HL-60 (cell line): ENCODE measurements at regions not wholly inside any gene's neighbourhood (a gene's known extent, or its start where the extent isn't known, plus 50 kb on each side); places are given as distances from the start of the nearest gene placed in this dataset.

Experiments
- DNase-seq, 2 experiments: peaks; one replicate each; pipeline ENCODE4 v3.0.0-alpha.2; 2010 to 2020; ENCODE audit warnings: low read depth in 1 of 2, low spot score in 1 of 2
- H3K27ac ChIP-seq: fragments of 250-450 bp; sonication (Bioruptor Pico); replicated peaks from 2 replicates; pipeline ENCODE4 v1.5.1; 2020; ENCODE audit warnings: mild to moderate bottlenecking, moderate library complexity
- H3K27me3 ChIP-seq: fragments of 250-450 bp; sonication (Bioruptor Pico); 2 replicates; pipeline ENCODE4 v1.5.1; 2021; ENCODE audit warnings: mild to moderate bottlenecking, moderate library complexity; ENCODE audit not compliant: insufficient read depth, poor library complexity, severe bottlenecking
- H3K4me3 ChIP-seq: replicated peaks from 2 replicates; pipeline ENCODE4 v1.5.1; 2011; ENCODE audit warnings: mild to moderate bottlenecking, control low read depth, low read length; ENCODE audit not compliant: insufficient read depth
- GABPA ChIP-seq: IDR thresholded peaks from 2 replicates; pipeline ENCODE4 v1.6.1; 2012; ENCODE audit warnings: low read depth
- POLR2AphosphoS5 ChIP-seq: IDR thresholded peaks from 2 replicates; pipeline ENCODE4 v1.6.1; 2012; ENCODE audit warnings: low read depth
- SPI1 ChIP-seq: IDR thresholded peaks from 2 replicates; pipeline ENCODE4 v1.6.1; 2012; ENCODE audit warnings: low read depth, mild to moderate bottlenecking, borderline replicate concordance
- TF ChIP-seq, protein P1 (sequence below): IDR thresholded peaks from one replicate; pipeline ENCODE4 v1.5.1; 2011; ENCODE audit warnings: low read length, control low read depth, inconsistent platforms; ENCODE audit not compliant: insufficient read depth
- TF ChIP-seq, protein P2 (sequence below): IDR thresholded peaks from 2 replicates; pipeline ENCODE4 v1.6.1; 2012; ENCODE audit warnings: low read depth; ENCODE audit not compliant: insufficient replicate concordance

DNA sequence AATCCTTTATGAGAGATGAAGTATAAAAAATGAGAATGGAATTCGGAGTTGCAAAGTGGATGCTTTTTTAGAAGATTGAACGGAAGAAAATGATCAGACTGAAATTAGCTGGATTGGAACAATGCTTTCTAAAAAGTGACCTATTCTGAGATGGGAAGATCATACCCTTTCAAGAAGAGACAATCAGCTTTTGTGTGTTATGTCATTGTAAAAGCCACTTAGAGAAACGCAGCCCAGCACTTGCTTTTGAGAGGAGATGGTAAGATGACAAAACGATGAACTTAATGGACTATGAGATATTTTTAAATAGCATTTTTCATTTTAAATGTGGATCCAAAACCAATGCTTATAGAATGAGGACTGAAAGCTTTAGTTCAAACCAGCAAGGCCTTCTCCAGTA lies 871.4 kb upstream of the KLHL29 start:
- H3K4me3 ChIP-seq, result no peak overlapping the region
- no peak for TF ChIP-seq POLR2AphosphoS5
- TF ChIP-seq, protein P1, sequence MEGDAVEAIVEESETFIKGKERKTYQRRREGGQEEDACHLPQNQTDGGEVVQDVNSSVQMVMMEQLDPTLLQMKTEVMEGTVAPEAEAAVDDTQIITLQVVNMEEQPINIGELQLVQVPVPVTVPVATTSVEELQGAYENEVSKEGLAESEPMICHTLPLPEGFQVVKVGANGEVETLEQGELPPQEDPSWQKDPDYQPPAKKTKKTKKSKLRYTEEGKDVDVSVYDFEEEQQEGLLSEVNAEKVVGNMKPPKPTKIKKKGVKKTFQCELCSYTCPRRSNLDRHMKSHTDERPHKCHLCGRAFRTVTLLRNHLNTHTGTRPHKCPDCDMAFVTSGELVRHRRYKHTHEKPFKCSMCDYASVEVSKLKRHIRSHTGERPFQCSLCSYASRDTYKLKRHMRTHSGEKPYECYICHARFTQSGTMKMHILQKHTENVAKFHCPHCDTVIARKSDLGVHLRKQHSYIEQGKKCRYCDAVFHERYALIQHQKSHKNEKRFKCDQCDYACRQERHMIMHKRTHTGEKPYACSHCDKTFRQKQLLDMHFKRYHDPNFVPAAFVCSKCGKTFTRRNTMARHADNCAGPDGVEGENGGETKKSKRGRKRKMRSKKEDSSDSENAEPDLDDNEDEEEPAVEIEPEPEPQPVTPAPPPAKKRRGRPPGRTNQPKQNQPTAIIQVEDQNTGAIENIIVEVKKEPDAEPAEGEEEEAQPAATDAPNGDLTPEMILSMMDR, result no peak
- no peak for TF ChIP-seq GABPA
- TF ChIP-seq, protein P2, sequence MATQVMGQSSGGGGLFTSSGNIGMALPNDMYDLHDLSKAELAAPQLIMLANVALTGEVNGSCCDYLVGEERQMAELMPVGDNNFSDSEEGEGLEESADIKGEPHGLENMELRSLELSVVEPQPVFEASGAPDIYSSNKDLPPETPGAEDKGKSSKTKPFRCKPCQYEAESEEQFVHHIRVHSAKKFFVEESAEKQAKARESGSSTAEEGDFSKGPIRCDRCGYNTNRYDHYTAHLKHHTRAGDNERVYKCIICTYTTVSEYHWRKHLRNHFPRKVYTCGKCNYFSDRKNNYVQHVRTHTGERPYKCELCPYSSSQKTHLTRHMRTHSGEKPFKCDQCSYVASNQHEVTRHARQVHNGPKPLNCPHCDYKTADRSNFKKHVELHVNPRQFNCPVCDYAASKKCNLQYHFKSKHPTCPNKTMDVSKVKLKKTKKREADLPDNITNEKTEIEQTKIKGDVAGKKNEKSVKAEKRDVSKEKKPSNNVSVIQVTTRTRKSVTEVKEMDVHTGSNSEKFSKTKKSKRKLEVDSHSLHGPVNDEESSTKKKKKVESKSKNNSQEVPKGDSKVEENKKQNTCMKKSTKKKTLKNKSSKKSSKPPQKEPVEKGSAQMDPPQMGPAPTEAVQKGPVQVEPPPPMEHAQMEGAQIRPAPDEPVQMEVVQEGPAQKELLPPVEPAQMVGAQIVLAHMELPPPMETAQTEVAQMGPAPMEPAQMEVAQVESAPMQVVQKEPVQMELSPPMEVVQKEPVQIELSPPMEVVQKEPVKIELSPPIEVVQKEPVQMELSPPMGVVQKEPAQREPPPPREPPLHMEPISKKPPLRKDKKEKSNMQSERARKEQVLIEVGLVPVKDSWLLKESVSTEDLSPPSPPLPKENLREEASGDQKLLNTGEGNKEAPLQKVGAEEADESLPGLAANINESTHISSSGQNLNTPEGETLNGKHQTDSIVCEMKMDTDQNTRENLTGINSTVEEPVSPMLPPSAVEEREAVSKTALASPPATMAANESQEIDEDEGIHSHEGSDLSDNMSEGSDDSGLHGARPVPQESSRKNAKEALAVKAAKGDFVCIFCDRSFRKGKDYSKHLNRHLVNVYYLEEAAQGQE, result no peak
- no peak for TF ChIP-seq SPI1
- no peaks in the 10 kb centered on the region for H3K27me3 ChIP-seq
- no peak overlapping the region for H3K27ac ChIP-seq
- DNase-seq, result no peak

DNA sequence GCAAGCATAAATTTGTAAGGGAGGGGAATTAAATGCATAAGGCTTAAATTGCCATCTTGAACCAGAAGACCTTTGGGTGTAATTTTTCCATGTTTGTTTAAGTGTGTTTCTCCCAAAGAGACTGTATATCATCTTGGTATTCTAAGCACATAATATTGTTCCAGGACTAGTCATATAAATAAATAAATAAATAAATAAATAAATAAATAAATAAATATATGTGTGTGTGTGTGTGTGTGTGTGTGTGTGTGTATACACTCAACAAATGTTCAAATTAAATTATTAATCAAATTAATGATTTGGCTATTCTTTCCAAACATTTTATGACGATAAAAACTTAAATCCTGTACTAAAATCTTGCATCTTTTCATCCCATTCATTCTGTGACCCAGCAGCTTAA lies 867.8 kb upstream of the KLHL29 start:
- Histone ChIP-seq H3K27me3 (no peaks in the 10 kb centered on the region), H3K27ac (no peak overlapping the region), H3K4me3 (no peak overlapping the region)
- TF ChIP-seq, protein P1, result no peak
- TF ChIP-seq, protein P2, result no peak
- TF ChIP-seq SPI1 (no peak), GABPA (no peak), POLR2AphosphoS5 (no peak)
- no peak for DNase-seq

DNA sequence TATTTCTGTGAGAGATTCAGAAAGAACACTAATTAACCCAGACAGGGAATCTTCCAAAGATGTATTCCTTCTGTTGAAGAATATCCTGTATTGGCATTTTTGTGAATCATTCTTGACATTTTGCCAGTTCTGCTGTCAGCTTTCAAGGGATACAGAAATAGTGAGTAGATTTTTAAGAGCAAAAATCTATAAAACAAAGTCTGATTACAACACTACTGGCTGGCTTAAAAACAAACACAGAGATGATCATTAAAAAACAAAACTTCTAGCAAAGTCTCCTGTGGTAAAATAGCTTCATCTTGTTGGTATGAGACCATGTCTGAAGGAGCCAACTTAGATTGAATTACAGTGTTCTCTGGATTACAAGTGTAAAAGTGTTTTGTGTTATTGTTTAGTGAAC lies 866.3 kb upstream of the KLHL29 start:
- no peak for DNase-seq
- H3K27ac ChIP-seq, result no peak overlapping the region
- TF ChIP-seq SPI1 (no peak), GABPA (no peak), POLR2AphosphoS5 (no peak)
- TF ChIP-seq, protein P1, result no peak
- TF ChIP-seq, protein P2, result no peak
- H3K27me3 ChIP-seq, result no peaks in the 10 kb centered on the region
- H3K4me3 ChIP-seq, result no peak overlapping the region
